IMR-90 (cell line): ENCODE measurements at regions not wholly inside any gene's neighbourhood (a gene's known extent, or its start where the extent isn't known, plus 50 kb on each side); places are given as distances from the start of the nearest gene placed in this dataset.

Source experiments
- ATAC-seq: fragments of 200-7000 bp; cut with Tn5 transposase; 2 replicates; pipeline ENCODE4 v1.9.1; 2020; ENCODE audit warnings: low read depth, mild to moderate bottlenecking, moderate library complexity
- BruUV-seq: library from RNA; stranded (reverse); fragments of 400-500 nt; replicated peaks from 2 replicates; lab custom pipeline; 2021; lab: Mats Ljungman, UMichigan
- CTCF ChIA-PET: fragments of 300-600 bp; formaldehyde crosslinking; extraction: SDS; loops from one replicate; lab custom pipeline; 2021; ENCODE audit warnings: antibody characterized with exemption; lab: Yijun Ruan, JAX
- POLR2A ChIA-PET: fragments of 300-600 bp; sonication (Branson Sonifier 250); formaldehyde crosslinking; loops from one replicate; lab custom pipeline; 2022; ENCODE audit warnings: antibody characterized with exemption; ENCODE audit not compliant: unreplicated experiment; lab: Charles Lee
- DNase-seq: peaks from one replicate; pipeline ENCODE4 v3.0.0; 2013
- H2AFZ ChIP-seq: replicated peaks from 2 replicates; pipeline ENCODE3; 2013; ENCODE audit warnings: low read length, mild to moderate bottlenecking; ENCODE audit not compliant: poor library complexity
- H2AK5ac ChIP-seq: 2 replicates; pipeline ENCODE4 v1.6.1; 2013; ENCODE audit warnings: low read depth, low read length, inconsistent platforms
- H2AK9ac ChIP-seq: replicated peaks from 2 replicates; pipeline ENCODE3; 2013; ENCODE audit warnings: mild to moderate bottlenecking, low read depth, low read length, moderate library complexity; ENCODE audit not compliant: poor library complexity
- H2BK120ac ChIP-seq: 2 replicates; pipeline ENCODE4 v1.6.1; 2013; ENCODE audit warnings: low read depth, low read length, inconsistent platforms
- H2BK15ac ChIP-seq: 3 replicates; pipeline ENCODE4 v1.6.1; 2013; ENCODE audit warnings: low read depth, low read length, inconsistent platforms
- H2BK20ac ChIP-seq: 2 replicates; pipeline ENCODE4 v1.6.1; 2013; ENCODE audit warnings: low read depth, mild to moderate bottlenecking, inconsistent platforms, low read length, moderate library complexity
- H2BK5ac ChIP-seq: 2 replicates; pipeline ENCODE4 v1.6.1; 2013; ENCODE audit warnings: mild to moderate bottlenecking, low read depth, low read length, inconsistent platforms; ENCODE audit not compliant: poor library complexity, severe bottlenecking
- H3K14ac ChIP-seq: replicated peaks from 2 replicates; pipeline ENCODE4 v1.6.1; 2013; ENCODE audit warnings: low read depth, low read length, inconsistent platforms
- H3K18ac ChIP-seq: 2 replicates; pipeline ENCODE4 v1.6.1; 2013; ENCODE audit warnings: low read depth, low read length, control low read depth
- H3K23ac ChIP-seq: 2 replicates; pipeline ENCODE4 v1.6.1; 2013; ENCODE audit warnings: low read depth, low read length, inconsistent platforms
- H3K27ac ChIP-seq: 2 replicates; pipeline ENCODE4 v1.5.1; 2013; ENCODE audit warnings: mild to moderate bottlenecking, control low read depth, low read length; ENCODE audit not compliant: insufficient read depth
- H3K27me3 ChIP-seq: 2 replicates; pipeline ENCODE4 v1.6.1; 2013; ENCODE audit warnings: low read length; ENCODE audit not compliant: control insufficient read depth, insufficient read depth
- H3K36me3 ChIP-seq: 2 replicates; pipeline ENCODE4 v1.6.1; 2013; ENCODE audit warnings: low read length, mixed read lengths; ENCODE audit not compliant: control insufficient read depth, insufficient read depth
- H3K4ac ChIP-seq: 2 replicates; pipeline ENCODE4 v1.6.1; 2013; ENCODE audit warnings: low read depth, low read length, inconsistent platforms
- H3K4me1 ChIP-seq: 2 replicates; pipeline ENCODE4 v1.6.1; 2013; ENCODE audit warnings: low read length, mixed read lengths; ENCODE audit not compliant: control insufficient read depth, insufficient read depth
- H3K4me2 ChIP-seq: 2 replicates; pipeline ENCODE4 v1.6.1; 2013; ENCODE audit warnings: low read depth, mild to moderate bottlenecking, control low read depth, low read length, moderate library complexity
- H3K4me3 ChIP-seq: 2 replicates; pipeline ENCODE4 v1.5.1; 2013; ENCODE audit warnings: low read depth, mild to moderate bottlenecking, control low read depth, low read length, moderate library complexity; ENCODE audit not compliant: insufficient read depth
- H3K56ac ChIP-seq: 2 replicates; pipeline ENCODE4 v1.6.1; 2013; ENCODE audit warnings: low read length, inconsistent platforms; ENCODE audit not compliant: insufficient read depth; ENCODE audit errors: extremely low read depth
- H3K79me1 ChIP-seq, 2 experiments: 2 replicates each; pipeline ENCODE4 v1.6.1; 2013; ENCODE audit warnings: low read length in 2 of 2, inconsistent platforms in 1 of 2, low read depth in 1 of 2
- H3K9ac ChIP-seq: 2 replicates; pipeline ENCODE4 v1.6.1; 2013; ENCODE audit warnings: low read depth, low read length, control low read depth
- H3K9me1 ChIP-seq: 2 replicates; pipeline ENCODE4 v1.6.1; 2013; ENCODE audit warnings: low read length, inconsistent platforms; ENCODE audit not compliant: insufficient read depth
- H3K9me3 ChIP-seq: 2 replicates; pipeline ENCODE4 v1.6.1; 2013; ENCODE audit warnings: low read length; ENCODE audit not compliant: control insufficient read depth, insufficient read depth
- H4K20me1 ChIP-seq: 2 replicates; pipeline ENCODE4 v1.6.1; 2013; ENCODE audit warnings: low read length, inconsistent platforms; ENCODE audit not compliant: insufficient read depth
- H4K5ac ChIP-seq: 2 replicates; pipeline ENCODE4 v1.6.1; 2013; ENCODE audit warnings: mild to moderate bottlenecking, low read depth, low read length, control low read depth
- H4K8ac ChIP-seq, 2 experiments: 2 replicates each; pipeline ENCODE4 v1.6.1; 2013; ENCODE audit warnings: low read depth in 2 of 2, low read length in 2 of 2, control low read depth in 1 of 2, inconsistent platforms in 1 of 2
- H4K91ac ChIP-seq: 2 replicates; pipeline ENCODE4 v1.6.1; 2013; ENCODE audit warnings: low read depth, low read length, inconsistent platforms; ENCODE audit not compliant: insufficient read depth
- BHLHE40 ChIP-seq: fragments of 150-350 bp; IDR thresholded peaks from 2 replicates; pipeline ENCODE4 v1.6.1; 2016; ENCODE audit warnings: mild to moderate bottlenecking, low read depth, low read length
- CEBPB ChIP-seq: IDR thresholded peaks from 2 replicates; pipeline ENCODE4 v1.6.1; 2012; ENCODE audit warnings: low read depth, low read length, improper control_type of control experiment
- CHD1 ChIP-seq: IDR thresholded peaks from 2 replicates; pipeline ENCODE4 v1.6.1; 2012; ENCODE audit warnings: low read depth, low read length, improper control_type of control experiment
- CTCF ChIP-seq: conservative IDR thresholded peaks from 2 replicates; pipeline ENCODE4 v1.5.1; 2012; ENCODE audit warnings: mild to moderate bottlenecking, low read depth, low read length, improper control_type of control experiment
- ELK1 ChIP-seq: fragments of 150-350 bp; IDR thresholded peaks from 2 replicates; pipeline ENCODE4 v1.6.1; 2016; ENCODE audit warnings: low read depth, mild to moderate bottlenecking, low read length, moderate library complexity, borderline replicate concordance
- FOS ChIP-seq: fragments of 150-350 bp; IDR thresholded peaks from 2 replicates; pipeline ENCODE4 v1.6.1; 2016; ENCODE audit warnings: low read depth, low read length
- MAFK ChIP-seq: IDR thresholded peaks from 2 replicates; pipeline ENCODE4 v1.6.1; 2012; ENCODE audit warnings: low read depth, low read length, improper control_type of control experiment
- MAZ ChIP-seq: IDR thresholded peaks from 2 replicates; pipeline ENCODE4 v1.6.1; 2012; ENCODE audit warnings: low read depth, mild to moderate bottlenecking, low read length, improper control_type of control experiment, moderate library complexity, borderline replicate concordance
- MXI1 ChIP-seq: IDR thresholded peaks from 2 replicates; pipeline ENCODE4 v1.6.1; 2012; ENCODE audit warnings: low read depth, mild to moderate bottlenecking, low read length, moderate library complexity, borderline replicate concordance
- NFE2L2 ChIP-seq: fragments of 150-350 bp; IDR thresholded peaks from 2 replicates; pipeline ENCODE4 v1.6.1; 2016; ENCODE audit warnings: low read depth, mild to moderate bottlenecking, low read length
- POLR2A ChIP-seq: IDR thresholded peaks from 2 replicates; pipeline ENCODE4 v1.6.1; 2012; ENCODE audit warnings: mild to moderate bottlenecking, low read depth, low read length
- SMC3 ChIP-seq: fragments of 150-350 bp; IDR thresholded peaks from 2 replicates; pipeline ENCODE4 v1.6.1; 2016; ENCODE audit warnings: low read depth, mild to moderate bottlenecking, antibody characterized with exemption, low read length, moderate library complexity
- USF2 ChIP-seq: fragments of 150-350 bp; IDR thresholded peaks from 2 replicates; pipeline ENCODE4 v1.6.1; 2017; ENCODE audit warnings: mild to moderate bottlenecking, antibody characterized with exemption, low read length, low read depth
- dilution Hi-C: fragments of 300-500 bp; cut with HindIII; formaldehyde crosslinking; loops from one replicate; pipeline ENCODE4 v1.14.3; 2018; ENCODE audit warnings: low sequenced_read_pairs; ENCODE audit not compliant: unreplicated experiment
- in situ Hi-C: fragments of 300-500 bp; cut with MboI; formaldehyde crosslinking; loops from 3 replicates; pipeline ENCODE4 v1.14.3; 2019; ENCODE audit warnings: low sequenced_read_pairs, inconsistent platforms, mixed read lengths
- intact Hi-C: fragments of 100-400 bp; cut with micrococcal nuclease; formaldehyde crosslinking; loops from 2 replicates; pipeline ENCODE4 v1.10.0; 2022

DNA sequence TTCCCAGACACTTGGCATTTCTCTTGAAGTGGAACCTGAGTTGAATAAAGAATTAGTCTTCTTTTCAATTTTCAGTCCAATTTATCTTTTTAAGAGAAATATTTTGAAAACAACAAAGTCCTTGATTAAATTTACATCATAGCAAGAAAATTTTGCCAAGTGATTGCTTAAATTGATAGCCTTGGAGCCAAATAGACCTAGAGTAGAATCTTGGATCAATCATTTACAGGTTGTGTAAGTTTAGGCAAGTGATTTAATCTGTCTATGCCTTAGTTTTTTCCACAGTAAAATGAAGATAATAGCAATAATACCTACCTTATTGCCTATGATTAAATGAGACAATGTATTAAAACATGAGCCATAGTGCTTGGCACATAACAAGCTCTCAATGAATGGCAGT, 113.9 kb downstream of the LHX9 start:
- H2BK20ac ChIP-seq: no peak overlapping the region
- no peak overlapping the region for H4K91ac ChIP-seq
- no peak overlapping the region for H2BK15ac ChIP-seq
- H2AK9ac ChIP-seq: no peak overlapping the region
- DNase-seq (no peak), ATAC-seq (no peak)
- no peaks in the 10 kb centered on the region for H3K9me3 ChIP-seq
- H3K4me2 ChIP-seq: no peak overlapping the region
- no peak overlapping the region for H4K5ac ChIP-seq
- H2BK5ac ChIP-seq: no peak overlapping the region
- H3K27me3 ChIP-seq: no peaks in the 10 kb centered on the region
- BruUV-seq: no TSS peak
- no peak overlapping the region for H3K4me3 ChIP-seq
- H3K9me1 ChIP-seq: no peaks in the 10 kb centered on the region
- POLR2A ChIA-PET: no interaction called here
- H3K18ac ChIP-seq: no peak overlapping the region
- TF ChIP-seq MAFK (no peak), POLR2A (no peak), MAZ (no peak), USF2 (no peak), ELK1 (no peak), MXI1 (no peak), SMC3 (no peak), NFE2L2 (no peak), CEBPB (no peak), CTCF (no peak), BHLHE40 (no peak), CHD1 (no peak), FOS (no peak)
- no peak overlapping the region for H3K23ac ChIP-seq
- H3K4ac ChIP-seq: no peak overlapping the region
- dilution Hi-C loops (no loop called here), in situ Hi-C loops (no loop called here), intact Hi-C loops (no loop called here)
- H3K79me1 ChIP-seq: no peaks in the 10 kb centered on the region
- no peak overlapping the region for H3K9ac ChIP-seq
- H2BK120ac ChIP-seq: no peak overlapping the region
- H3K4me1 ChIP-seq: no peaks in the 10 kb centered on the region
- H3K27ac ChIP-seq: no peak overlapping the region
- no peak overlapping the region for H4K8ac ChIP-seq
- no peaks in the 10 kb centered on the region for H3K36me3 ChIP-seq
- H2AK5ac ChIP-seq: no peak overlapping the region
- CTCF ChIA-PET: interaction anchor here (0.7 kb wide), 1 partner anchor 864 kb away, joined by 3 read pairs; no protein-coding TSS in a partner anchor
- H3K14ac ChIP-seq: no peak overlapping the region
- no peak overlapping the region for H3K56ac ChIP-seq
- no peak overlapping the region for H2AFZ ChIP-seq
- H4K20me1 ChIP-seq: no peaks in the 10 kb centered on the region
